ENCODE measurements at regions not wholly inside any gene's neighbourhood (a gene's known extent, or its start where the extent isn't known, plus 50 kb on each side); places are given as distances from the start of the nearest gene placed in this dataset.

- no peak overlapping the region for H3K4me3 Mint-ChIP-seq
- no peak for DNase-seq
- H3K9me3 Mint-ChIP-seq, result no peaks in the 10 kb centered on the region
- H3K27me3 Mint-ChIP-seq, result no peaks in the 10 kb centered on the region
- ChIA-PET POLR2A (no interaction called here), CTCF (no interaction called here)
- no peak overlapping the region for H3K27ac Mint-ChIP-seq
- H3K36me3 Mint-ChIP-seq (ENCODE audit: low read depth), result no peaks in the 10 kb centered on the region
- no peaks in the 10 kb centered on the region for H3K4me1 Mint-ChIP-seq
Observed at GRCh38 chr7:1357601-1358271, 101.5 kb downstream of the MICALL2 start.

GRCh38 chr7:1358376-1359050 lies 100.8 kb downstream of the MICALL2 start:
- H3K9me3 Mint-ChIP-seq, result no peaks in the 10 kb centered on the region

GRCh38 chr7:1359051-1359400 lies 100.2 kb downstream of the MICALL2 start:
- ChIA-PET CTCF (interaction anchor here (0.7 to 1.7 kb wide), 2 partner anchors 9 to 1174 kb away, joined by 3 to 6 read pairs; no protein-coding TSS in a partner anchor), POLR2A (no interaction called here)
- Mint-ChIP-seq H3K4me1 (no peaks in the 10 kb centered on the region), H3K27me3 (no peaks in the 10 kb centered on the region), H3K4me3 (no peak overlapping the region), H3K36me3 (ENCODE audit: low read depth) (no peaks in the 10 kb centered on the region), H3K9me3 (no peaks in the 10 kb centered on the region), H3K27ac (no peak overlapping the region)
- DNase-seq, result no peak

More at GRCh38 chr7:1358376-1359050, 100.8 kb downstream of the MICALL2 start:
- no peak for DNase-seq
- Mint-ChIP-seq H3K4me3 (no peak overlapping the region), H3K27ac (no peak overlapping the region), H3K36me3 (ENCODE audit: low read depth) (no peaks in the 10 kb centered on the region), H3K27me3 (no peaks in the 10 kb centered on the region), H3K4me1 (no peaks in the 10 kb centered on the region)
- CTCF ChIA-PET, result interaction anchor here (1.7 kb wide), 1 partner anchor 9 kb away, joined by 6 read pairs; no protein-coding TSS in a partner anchor
- POLR2A ChIA-PET, result no interaction called here

- no peak for DNase-seq
- no peaks in the 10 kb centered on the region for H3K9me3 Mint-ChIP-seq
- ChIA-PET CTCF (interaction anchor here (0.7 to 1.7 kb wide), 2 partner anchors 10 to 1175 kb away, joined by 3 to 6 read pairs; no protein-coding TSS in a partner anchor), POLR2A (no interaction called here)
- no peaks in the 10 kb centered on the region for H3K27me3 Mint-ChIP-seq
- no peaks in the 10 kb centered on the region for H3K36me3 Mint-ChIP-seq (ENCODE audit: low read depth)
- no peak overlapping the region for H3K4me3 Mint-ChIP-seq
- H3K27ac Mint-ChIP-seq, result no peak overlapping the region
- H3K4me1 Mint-ChIP-seq, result no peaks in the 10 kb centered on the region
Observed at GRCh38 chr7:1359681-1360485, 99.4 kb downstream of the MICALL2 start.

DNA sequence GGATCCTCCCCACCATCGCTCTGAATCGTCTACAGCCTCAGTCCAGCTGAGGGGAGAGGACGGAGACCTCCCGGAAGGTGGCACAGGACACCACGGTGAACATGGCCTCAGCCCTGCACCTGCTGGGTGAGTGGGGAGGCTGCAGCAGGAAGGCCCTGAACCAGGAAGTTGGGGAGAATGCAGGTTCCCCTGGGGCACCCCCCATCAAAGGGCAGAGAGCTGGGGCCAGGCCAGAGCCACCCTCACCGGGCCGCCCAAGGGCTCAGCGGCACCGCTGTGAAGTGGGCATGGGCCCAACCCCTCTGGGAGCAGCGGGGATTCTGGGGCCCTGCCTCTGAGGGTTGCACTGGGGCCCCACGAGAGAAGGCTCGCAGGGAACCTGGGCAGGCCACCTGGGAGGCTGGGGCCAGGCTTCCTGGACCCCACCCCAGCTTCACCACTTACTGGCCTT lies 98.7 kb downstream of the MICALL2 start:
- no peaks in the 10 kb centered on the region for H3K36me3 Mint-ChIP-seq (ENCODE audit: low read depth)
- H3K27ac Mint-ChIP-seq, result no peak overlapping the region
- no peaks in the 10 kb centered on the region for H3K27me3 Mint-ChIP-seq
- no peak for DNase-seq
- ChIA-PET CTCF (no interaction called here), POLR2A (no interaction called here)
- H3K4me3 Mint-ChIP-seq, result no peak overlapping the region
- H3K4me1 Mint-ChIP-seq, result no peaks in the 10 kb centered on the region
- H3K9me3 Mint-ChIP-seq, result no peaks in the 10 kb centered on the region

GRCh38 chr7:1361016-1361755 lies 98.1 kb downstream of the MICALL2 start:
- POLR2A ChIA-PET, result no interaction called here
- H3K27ac Mint-ChIP-seq, result no peak overlapping the region
- no peaks in the 10 kb centered on the region for H3K4me1 Mint-ChIP-seq
- CTCF ChIA-PET, result no interaction called here
- H3K9me3 Mint-ChIP-seq, result no peaks in the 10 kb centered on the region
- no peak overlapping the region for H3K4me3 Mint-ChIP-seq
- peaks cover 4% of the 10 kb centered on the region for H3K27me3 Mint-ChIP-seq
- no peak for DNase-seq
- no peaks in the 10 kb centered on the region for H3K36me3 Mint-ChIP-seq (ENCODE audit: low read depth)

- Mint-ChIP-seq H3K36me3 (ENCODE audit: low read depth) (no peaks in the 10 kb centered on the region), H3K4me1 (no peaks in the 10 kb centered on the region), H3K4me3 (no peak overlapping the region), H3K27me3 (peaks cover 4% of the 10 kb centered on the region), H3K9me3 (no peaks in the 10 kb centered on the region), H3K27ac (no peak overlapping the region)
- ChIA-PET POLR2A (no interaction called here), CTCF (interaction anchor here (0.6 kb wide), 1 partner anchor 642 kb away, joined by 3 read pairs; no protein-coding TSS in a partner anchor)
- DNase-seq, result no peak
Observed at GRCh38 chr7:1361756-1362125, 97.5 kb downstream of the MICALL2 start.

DNA sequence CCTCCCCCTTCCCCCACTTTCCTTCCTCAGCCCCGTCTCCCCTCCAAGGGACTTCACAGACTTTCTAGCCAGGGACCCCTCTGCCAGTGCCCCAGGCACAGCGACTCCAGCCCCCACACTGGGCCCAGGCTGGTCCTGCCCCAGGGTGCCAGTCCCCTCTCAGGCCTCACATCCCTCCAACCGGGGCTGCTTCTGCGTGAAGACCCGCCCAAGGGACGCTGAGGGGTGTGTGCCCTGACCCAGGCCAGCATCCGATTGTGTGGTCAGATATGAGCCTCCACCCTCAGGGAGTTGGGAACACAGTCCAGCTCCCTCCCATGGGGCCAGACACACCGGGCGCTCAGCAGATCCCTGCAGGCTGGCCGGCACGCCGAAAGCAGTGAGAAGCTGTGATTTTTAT lies 97.0 kb downstream of the MICALL2 start:
- no peaks in the 10 kb centered on the region for H3K4me1 Mint-ChIP-seq
- no peak overlapping the region for H3K4me3 Mint-ChIP-seq
- H3K9me3 Mint-ChIP-seq, result no peaks in the 10 kb centered on the region
- DNase-seq, result no peak
- ChIA-PET CTCF (interaction anchor here (0.6 kb wide), 2 partner anchors 29 to 642 kb away, joined by 3 read pairs; no protein-coding TSS in a partner anchor), POLR2A (no interaction called here)
- no peak overlapping the region for H3K27ac Mint-ChIP-seq
- no peaks in the 10 kb centered on the region for H3K36me3 Mint-ChIP-seq (ENCODE audit: low read depth)
- H3K27me3 Mint-ChIP-seq, result peaks cover 6% of the 10 kb centered on the region

DNA sequence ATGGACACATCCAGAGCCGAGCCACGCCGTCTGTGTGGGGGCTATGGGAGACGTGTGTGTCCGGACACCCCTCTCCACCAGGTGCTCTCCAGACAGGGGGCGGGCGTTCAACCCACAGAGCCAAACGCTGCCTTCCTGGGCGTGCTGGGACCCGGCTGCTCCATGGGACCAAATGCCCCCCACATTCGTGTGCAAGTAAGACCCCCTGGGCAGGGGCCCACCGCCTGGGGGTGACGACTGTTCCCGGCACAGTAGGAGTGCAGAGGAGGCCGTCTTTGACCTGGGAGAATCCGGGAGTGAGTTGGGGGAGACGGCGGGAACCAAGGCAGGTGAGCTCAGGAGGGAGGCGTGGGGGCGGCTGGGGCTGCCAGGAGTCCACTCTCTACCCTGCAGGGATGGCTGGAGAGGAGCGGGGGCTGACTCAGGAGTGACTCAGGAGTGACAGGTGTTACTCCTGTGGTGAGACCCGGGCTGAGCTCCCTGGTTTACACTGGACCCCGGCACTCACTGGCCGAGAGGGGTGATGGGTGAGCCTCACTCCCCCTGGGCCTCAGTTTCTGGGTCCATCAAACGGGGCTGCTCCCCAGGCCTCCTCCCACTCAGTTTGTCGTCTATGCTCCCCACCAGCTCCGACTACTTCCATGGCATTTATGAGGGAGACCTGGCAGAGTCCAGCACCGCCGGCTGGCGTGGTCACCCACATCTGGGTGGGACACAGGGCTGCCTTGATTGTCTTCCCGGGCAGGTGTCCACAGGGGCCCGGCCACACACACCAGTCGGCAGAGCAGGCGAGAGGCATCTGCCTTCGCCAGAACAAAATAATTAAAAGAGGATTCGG lies 95.0 kb downstream of the MICALL2 start:
- Mint-ChIP-seq H3K27me3 (peaks cover 14% of the 10 kb centered on the region), H3K4me1 (no peaks in the 10 kb centered on the region), H3K36me3 (ENCODE audit: low read depth) (no peaks in the 10 kb centered on the region), H3K4me3 (no peak overlapping the region), H3K9me3 (no peaks in the 10 kb centered on the region), H3K27ac (no peak overlapping the region)
- ChIA-PET POLR2A (no interaction called here), CTCF (no interaction called here)
- DNase-seq, result no peak

DNA sequence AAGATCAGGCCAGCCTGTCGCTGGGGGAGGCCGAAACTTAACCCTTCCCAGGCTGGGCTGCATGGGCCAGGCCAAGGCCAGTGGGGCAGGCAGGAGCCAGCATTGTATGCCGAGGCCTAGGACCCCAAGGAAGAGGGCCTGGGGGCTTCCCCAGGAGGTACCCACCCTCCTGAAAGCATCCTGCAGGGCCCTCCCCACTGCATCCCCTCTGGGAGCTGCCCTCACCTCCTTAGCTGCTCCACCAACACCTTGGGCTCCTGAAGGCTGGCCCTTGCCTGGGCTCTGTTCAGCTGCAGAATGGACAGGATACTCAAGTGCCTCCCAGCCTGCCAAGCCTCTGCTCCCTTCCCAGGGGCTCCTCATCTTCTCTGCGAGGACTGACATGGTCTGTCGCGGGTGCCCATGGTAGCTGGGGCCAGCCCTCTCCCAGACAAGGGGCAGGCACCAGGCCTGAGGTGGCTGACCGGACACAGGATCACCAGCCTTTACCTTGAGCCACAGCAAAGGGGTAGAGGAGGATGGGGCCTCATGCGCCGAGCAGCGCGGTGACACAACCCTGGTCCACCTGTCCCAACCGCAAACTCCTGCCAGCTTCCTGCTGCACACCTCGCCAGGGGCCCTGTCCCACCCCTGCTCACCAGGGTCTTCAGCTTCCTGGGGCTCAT lies 94.2 kb downstream of the MICALL2 start:
- CTCF ChIA-PET, result no interaction called here
- no peak overlapping the region for H3K4me3 Mint-ChIP-seq
- H3K27me3 Mint-ChIP-seq, result peaks cover 16% of the 10 kb centered on the region
- H3K27ac Mint-ChIP-seq, result no peak overlapping the region
- no peaks in the 10 kb centered on the region for H3K9me3 Mint-ChIP-seq
- POLR2A ChIA-PET, result no interaction called here
- DNase-seq, result no peak
- H3K36me3 Mint-ChIP-seq (ENCODE audit: low read depth), result no peaks in the 10 kb centered on the region
- H3K4me1 Mint-ChIP-seq, result no peaks in the 10 kb centered on the region

- CTCF ChIA-PET, result interaction anchor here (0.8 kb wide), 1 partner anchor 24 kb away, joined by 3 read pairs; no protein-coding TSS in a partner anchor
- POLR2A ChIA-PET, result no interaction called here
- no peak for DNase-seq
- Mint-ChIP-seq H3K4me3 (no peak overlapping the region), H3K9me3 (no peaks in the 10 kb centered on the region), H3K27ac (no peak overlapping the region), H3K27me3 (peaks cover 16% of the 10 kb centered on the region), H3K4me1 (no peaks in the 10 kb centered on the region), H3K36me3 (ENCODE audit: low read depth) (no peaks in the 10 kb centered on the region)
Observed at GRCh38 chr7:1365846-1366245, 93.4 kb downstream of the MICALL2 start.
